Breast epithelium (tissue), 4 donors: ENCODE measurements at regions not wholly inside any gene's neighbourhood (a gene's known extent, or its start where the extent isn't known, plus 50 kb on each side); places are given as distances from the start of the nearest gene placed in this dataset.

Experiments used
- DNase-seq, 2 donors: peaks; one replicate each; pipeline ENCODE4 v3.0.0-alpha.2; 2019; ENCODE audit warnings: low spot score in 2 of 2
- H3K27ac ChIP-seq, 2 donors: fragments of 200-600 bp; sonication (generic) in 1 of 2; one replicate each; pipeline ENCODE4 v1.5.1; 2016 to 2019; ENCODE audit warnings: mild to moderate bottlenecking in 1 of 2
- H3K27me3 ChIP-seq, 2 donors: fragments of 200-600 bp; sonication (generic) in 1 of 2; one replicate each; pipeline versions ENCODE4 v1.5.1 to v1.6.0; 2017 to 2019; ENCODE audit warnings: control low read depth in 1 of 2, mild to moderate bottlenecking in 1 of 2
- H3K36me3 ChIP-seq: fragments of 200-600 bp; one replicate; pipeline ENCODE4 v1.5.1; 2019
- H3K4me1 ChIP-seq, 2 donors: fragments of 200-600 bp; sonication (generic); one replicate each; pipeline ENCODE4 v1.5.1; 2016 to 2019; ENCODE audit warnings: control low read depth in 1 of 2
- H3K4me3 ChIP-seq, 3 donors: fragments of 200-600 bp; sonication (generic); 1 replicate in 2 of 3; 2 replicates in 1 of 3; pipeline ENCODE4 v1.5.1; 2016 to 2019; ENCODE audit warnings: mild to moderate bottlenecking in 3 of 3, moderate library complexity in 2 of 3
- H3K9me3 ChIP-seq, 2 donors: fragments of 200-600 bp; sonication (generic) in 1 of 2; one replicate each; pipeline ENCODE4 v1.5.1; 2016 to 2019; ENCODE audit warnings: control low read depth in 1 of 2
- CTCF ChIP-seq, 3 donors: fragments of 450-650 bp; IDR thresholded peaks; one replicate each; pipeline ENCODE4 v1.5.1; 2016 to 2017; ENCODE audit warnings: antibody characterized with exemption in 3 of 3, mild to moderate bottlenecking in 3 of 3, moderate library complexity in 3 of 3
- POLR2A ChIP-seq: fragments of 450-650 bp; IDR thresholded peaks from one replicate; pipeline ENCODE4 v1.6.1; 2016; ENCODE audit warnings: antibody characterized with exemption, mild to moderate bottlenecking, moderate library complexity
- POLR2AphosphoS5 ChIP-seq, 3 donors: sonication (generic); formaldehyde crosslinking; IDR thresholded peaks; one replicate each; pipeline ENCODE4 v1.6.1; 2017; ENCODE audit warnings: antibody characterized with exemption in 3 of 3
- intact Hi-C: fragments of 100-400 bp; cut with DNase I; formaldehyde crosslinking; loops from one replicate; pipeline ENCODE4 v1.15.1; 2023; ENCODE audit warnings: low total_unique reads

GRCh38 chr12:41762691-41763090 is 382.0 kb downstream of the GXYLT1 start:
- Histone ChIP-seq H3K4me1 (no peaks in the 10 kb centered on the region), H3K9me3 (no peaks in the 10 kb centered on the region), H3K4me3 (no peak overlapping the region), H3K27me3 (no peaks in the 10 kb centered on the region), H3K36me3 (no peaks in the 10 kb centered on the region), H3K27ac (no peak overlapping the region)
- TF ChIP-seq POLR2AphosphoS5 (IDR thresholded peaks at IDR 0.05) (no peak), POLR2A (no peak), CTCF (IDR thresholded peaks at IDR 0.05) (no peak)
- intact Hi-C loops: no loop called here
- DNase-seq: no peak

DNA sequence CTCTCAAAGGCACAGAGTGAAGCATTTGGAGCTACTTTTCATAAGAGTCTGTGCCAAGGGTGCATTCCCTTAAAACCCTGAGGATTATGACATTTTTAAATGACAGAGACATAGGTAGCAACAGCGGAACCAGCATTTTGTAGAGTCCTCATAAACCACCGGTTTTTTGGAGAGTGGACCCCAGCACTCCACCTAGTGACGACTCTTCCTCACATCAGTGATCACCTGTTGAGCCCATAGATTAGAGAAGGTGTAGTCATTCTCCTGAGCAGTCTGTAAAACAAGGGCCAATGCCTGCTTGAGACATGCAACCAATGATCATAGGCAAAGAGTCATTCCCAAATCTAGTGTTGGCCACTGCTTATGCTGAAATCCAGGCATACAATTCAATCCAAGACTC is 399.1 kb downstream of the GXYLT1 start:
- H3K9me3 ChIP-seq: no peaks in the 10 kb centered on the region
- H3K27me3 ChIP-seq: no peaks in the 10 kb centered on the region
- DNase-seq: no peak
- intact Hi-C loops: loop anchor here (5.0 kb wide), 1 partner anchor 1872 kb away; no protein-coding TSS in a partner anchor
- TF ChIP-seq POLR2A (no peak), CTCF (IDR thresholded peaks at IDR 0.05) (no peak), POLR2AphosphoS5 (IDR thresholded peaks at IDR 0.05) (no peak)
- H3K4me1 ChIP-seq: no peaks in the 10 kb centered on the region
- no peaks in the 10 kb centered on the region for H3K36me3 ChIP-seq
- no peak overlapping the region for H3K27ac ChIP-seq
- H3K4me3 ChIP-seq: no peak overlapping the region

DNA sequence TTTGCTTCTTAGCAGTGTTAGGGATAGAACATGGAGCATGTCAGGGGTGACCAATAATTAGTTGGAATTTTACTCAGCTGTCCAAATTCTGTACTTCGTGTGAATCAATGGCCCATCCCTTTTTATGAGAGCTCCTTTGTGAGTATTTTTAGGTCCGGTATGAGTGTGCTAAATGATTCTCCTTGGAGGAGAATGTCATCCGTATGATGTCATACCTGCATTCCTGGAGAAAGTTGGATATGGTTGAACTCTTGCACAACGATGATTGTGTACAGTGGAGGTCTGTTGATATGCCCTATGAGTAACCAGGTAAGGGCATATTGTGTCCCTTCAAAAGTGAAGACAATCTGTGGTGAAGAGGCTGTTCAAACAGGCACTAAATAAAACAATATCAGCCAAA is 400.8 kb downstream of the GXYLT1 start:
- Histone ChIP-seq H3K4me3 (no peak overlapping the region), H3K9me3 (no peaks in the 10 kb centered on the region), H3K36me3 (no peaks in the 10 kb centered on the region), H3K27me3 (no peaks in the 10 kb centered on the region), H3K27ac (no peak overlapping the region), H3K4me1 (no peaks in the 10 kb centered on the region)
- TF ChIP-seq POLR2A (no peak), CTCF (IDR thresholded peaks at IDR 0.05) (no peak), POLR2AphosphoS5 (IDR thresholded peaks at IDR 0.05) (no peak)
- intact Hi-C loops: no loop called here
- DNase-seq: no peak

DNA sequence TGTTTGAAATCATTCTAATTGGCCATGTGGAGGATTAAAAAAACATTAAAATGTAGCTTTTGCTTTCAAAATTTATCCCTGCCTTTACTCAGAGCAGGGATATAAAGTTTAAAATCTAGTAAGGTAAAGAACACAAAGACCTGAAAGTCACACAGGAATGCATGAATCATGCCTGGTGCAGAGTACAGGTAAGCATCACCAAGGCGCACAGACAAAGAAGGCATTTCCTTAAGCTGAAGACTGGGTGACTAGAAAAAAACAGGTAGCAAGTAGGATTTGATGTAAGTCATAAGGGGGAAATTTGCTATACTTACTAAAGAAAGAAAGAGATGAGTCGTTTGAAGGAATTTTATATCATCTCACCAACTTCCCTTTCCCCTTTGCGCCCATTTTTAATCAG is 405.6 kb downstream of the GXYLT1 start:
- Histone ChIP-seq H3K4me3 (no peak overlapping the region), H3K27ac (no peak overlapping the region), H3K36me3 (no peaks in the 10 kb centered on the region), H3K9me3 (no peaks in the 10 kb centered on the region), H3K4me1 (no peaks in the 10 kb centered on the region), H3K27me3 (no peaks in the 10 kb centered on the region)
- intact Hi-C loops: no loop called here
- TF ChIP-seq CTCF (IDR thresholded peaks at IDR 0.05): no peak
- TF ChIP-seq POLR2AphosphoS5 (IDR thresholded peaks at IDR 0.05): no peak
- no peak for TF ChIP-seq POLR2A
- DNase-seq: no peak

- H3K4me1 ChIP-seq: no peaks in the 10 kb centered on the region
- TF ChIP-seq CTCF (IDR thresholded peaks at IDR 0.05) (no peak), POLR2A (no peak), POLR2AphosphoS5 (IDR thresholded peaks at IDR 0.05) (no peak)
- DNase-seq: no peak
- no peaks in the 10 kb centered on the region for H3K27me3 ChIP-seq
- no peaks in the 10 kb centered on the region for H3K36me3 ChIP-seq
- H3K27ac ChIP-seq: no peak overlapping the region
- H3K4me3 ChIP-seq: no peak overlapping the region
- H3K9me3 ChIP-seq: no peaks in the 10 kb centered on the region
- intact Hi-C loops: no loop called here
Observed at GRCh38 chr12:41737423-41737822, 407.3 kb downstream of the GXYLT1 start.
